ENCODE measurements at regions not wholly inside any gene's neighbourhood (a gene's known extent, or its start where the extent isn't known, plus 50 kb on each side); places are given as distances from the start of the nearest gene placed in this dataset.

GRCh38 chr12:92416385-92416812, 270.8 kb upstream of the BTG1 start:
- POLR2A ChIA-PET = no interaction called here
- no peaks in the 10 kb centered on the region for H3K9me3 ChIP-seq
- ATAC-seq (no peak), FAIRE-seq (no peak), DNase-seq (ENCODE audit: low read depth in 1 of 2, low spot score in 1 of 2) (no peak)
- no peak overlapping the region for H3K4me2 ChIP-seq
- H3K27ac ChIP-seq = no peak overlapping the region
- H3K4me1 ChIP-seq = peaks cover 8% of the 10 kb centered on the region; the same call in 2 of the 3 replicates
- no peak overlapping the region for H3K4me3 ChIP-seq
- WGBS (ENCODE audit: missing lambda C conversion rate) = 70% methylated on average over 4 of the region's 4 CpGs
- CTCF ChIA-PET = no interaction called here
- TF ChIP-seq KDM5A (IDR thresholded peaks at IDR 0.05) (no peak), MAFK (IDR thresholded peaks at IDR 0.05; ENCODE audit: partially characterized antibody) (no peak), ELK1 (IDR thresholded peaks at IDR 0.05; ENCODE audit: low read depth, low read length) (no peak), CEBPB (IDR thresholded peaks at IDR 0.05) (no peak), SMC3 (IDR thresholded peaks at IDR 0.05) (no peak), KDM1A (IDR thresholded peaks at IDR 0.05; ENCODE audit: low read depth) (no peak), ZNF302 (CRISPR knock-in tag; IDR thresholded peaks at IDR 0.05) (no peak), EP300 (IDR thresholded peaks at IDR 0.05) (no peak), HES2 (IDR thresholded peaks at IDR 0.05) (no peak), MAZ (IDR thresholded peaks at IDR 0.05; ENCODE audit: borderline replicate concordance, low read depth, low read length) (no peak), ATOH8 (CRISPR knock-in tag; IDR thresholded peaks at IDR 0.05; ENCODE audit: low read depth) (no peak), ESRRA (IDR thresholded peaks at IDR 0.05; ENCODE audit: borderline replicate concordance, low read length) (no peak), ZC3H11A (IDR thresholded peaks at IDR 0.05) (no peak), FOSB (CRISPR knock-in tag; IDR thresholded peaks at IDR 0.05) (no peak), RFX5 (IDR thresholded peaks at IDR 0.05) (no peak), BCL3 (IDR thresholded peaks at IDR 0.05) (no peak)

- Histone ChIP-seq H3K4me1 (0 out of 3 replicates have a peak, but pooled peaks cover 4% of the 10 kb centered on the region), H3K4me2 (no peak overlapping the region), H3K9me3 (no peaks in the 10 kb centered on the region), H3K27ac (no peak overlapping the region), H3K4me3 (no peak overlapping the region)
- ChIA-PET CTCF (interaction anchor here (1.9 kb wide), 1 partner anchor 156 kb away, joined by 5 read pairs; no protein-coding TSS in a partner anchor), POLR2A (interaction anchor here (1.2 kb wide), 1 partner anchor 269 kb away, joined by 3 read pairs; the partner anchor contains the start of gene BTG1)
- ATAC-seq (no peak), DNase-seq (ENCODE audit: low read depth in 1 of 2, low spot score in 1 of 2) (no peak), FAIRE-seq (no peak)
- TF ChIP-seq JUNB (IDR thresholded peaks at IDR 0.05) (no peak), JUN (IDR thresholded peaks at IDR 0.05) (no peak), RFX5 (IDR thresholded peaks at IDR 0.05) (no peak), CBX2 (IDR thresholded peaks at IDR 0.05; ENCODE audit: borderline replicate concordance, low read depth) (no peak), RARB (CRISPR knock-in tag; IDR thresholded peaks at IDR 0.05) (no peak), ESRRA (IDR thresholded peaks at IDR 0.05; ENCODE audit: borderline replicate concordance, low read length) (no peak), USF2 (IDR thresholded peaks at IDR 0.05) (no peak), PBX3 (IDR thresholded peaks at IDR 0.05) (no peak), FOXS1 (CRISPR knock-in tag; IDR thresholded peaks at IDR 0.05) (no peak), EHF (CRISPR knock-in tag; IDR thresholded peaks at IDR 0.05) (no peak), RNF2 (IDR thresholded peaks at IDR 0.05; ENCODE audit: borderline replicate concordance, low read depth) (no peak), BCL3 (IDR thresholded peaks at IDR 0.05) (no peak), MAX (IDR thresholded peaks at IDR 0.05) (no peak), HDAC2 (IDR thresholded peaks at IDR 0.05) (no peak), MAZ (IDR thresholded peaks at IDR 0.05; ENCODE audit: borderline replicate concordance, low read depth, low read length) (no peak)
- WGBS (ENCODE audit: missing lambda C conversion rate) = 77% methylated on average over 5 of the region's 5 CpGs
These were observed 268.8 kb upstream of the BTG1 start for GRCh38 chr12:92414170-92415070.

All from A549 (cell line).